ENCODE measurements at regions not wholly inside any gene's neighbourhood (a gene's known extent, or its start where the extent isn't known, plus 50 kb on each side); places are given as distances from the start of the nearest gene placed in this dataset.

DNA sequence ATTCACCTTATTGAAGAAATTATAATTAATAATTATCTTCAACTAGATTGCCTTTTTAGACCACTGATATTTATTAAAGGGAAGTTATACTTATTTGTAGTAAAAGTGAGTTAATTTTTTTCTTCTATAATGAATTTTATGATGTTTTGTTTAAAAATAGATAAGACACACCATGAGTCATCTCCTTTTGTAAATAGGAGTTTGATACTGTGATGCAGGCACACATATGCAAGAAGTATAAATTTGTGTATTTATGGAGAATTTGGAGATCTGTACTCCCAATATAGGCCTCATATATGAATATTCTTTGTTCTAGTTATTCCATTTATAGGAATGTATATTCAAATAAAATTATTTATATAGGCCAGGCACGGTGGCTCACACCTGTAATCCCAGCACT is 703.5 kb upstream of the CHAC2 start (continued):
- TF ChIP-seq EZH2 (IDR thresholded peaks at IDR 0.05; ENCODE audit: low read depth, unreplicated experiment) = no peak
- TF ChIP-seq JUNB (IDR thresholded peaks at IDR 0.05; ENCODE audit: unreplicated experiment) = no peak

DNA sequence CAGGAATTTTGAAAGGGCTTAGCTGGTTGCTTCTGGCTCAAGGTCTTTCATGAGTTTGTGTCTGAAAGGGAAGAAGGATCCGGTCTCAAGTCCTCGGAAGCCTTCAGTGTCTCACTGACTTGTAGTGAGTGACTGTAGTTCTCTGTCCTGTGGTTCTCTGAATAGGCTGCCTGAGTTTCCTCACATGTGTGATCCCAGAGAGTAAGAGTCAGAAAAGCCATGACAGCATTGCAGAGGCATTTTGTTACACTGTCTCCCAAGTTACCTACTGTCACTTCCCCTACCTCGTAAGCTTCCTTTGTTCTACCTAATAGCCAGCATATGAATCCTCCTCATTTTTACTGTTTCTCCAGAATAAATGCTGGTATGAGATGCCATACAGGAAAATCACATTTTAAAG is 709.1 kb upstream of the CHAC2 start:
- Mint-ChIP-seq H3K27ac (peak overlapping the region; percentile 95), H3K36me3 (ENCODE audit: low read depth) (peaks cover 6% of the 10 kb centered on the region; the same call in 1 of the 3 replicates), H3K27me3 (ENCODE audit: insufficient read depth, low read depth, poor library complexity) (no peaks in the 10 kb centered on the region), H3K9me3 (peaks cover 6% of the 10 kb centered on the region; the same call in 1 of the 3 replicates), H3K4me3 (no peak overlapping the region), H3K4me1 (peaks cover 4% of the 10 kb centered on the region; the same call in 2 of the 3 replicates)
- no peaks in the 10 kb centered on the region for H3F3A ChIP-seq (replicated peaks; ENCODE audit: low read depth)
- TF ChIP-seq POLR2AphosphoS5 (IDR thresholded peaks at IDR 0.05; ENCODE audit: low read depth) (no peak), EZH2phosphoT487 (IDR thresholded peaks at IDR 0.05; ENCODE audit: unreplicated experiment) (no peak), JUNB (IDR thresholded peaks at IDR 0.05; ENCODE audit: unreplicated experiment) (no peak)
- no peaks in the 10 kb centered on the region for H3K4me1 ChIP-seq (ENCODE audit: insufficient read depth)
- no peaks in the 10 kb centered on the region for H3K27me3 ChIP-seq (ENCODE audit: insufficient read depth)
- no peaks in the 10 kb centered on the region for H3K36me3 ChIP-seq (ENCODE audit: insufficient read depth)
- no peaks in the 10 kb centered on the region for H3K9me2 ChIP-seq (ENCODE audit: insufficient read depth)
- H3K4me2 ChIP-seq = no peak overlapping the region
- no peaks in the 10 kb centered on the region for H3K79me2 ChIP-seq (replicated peaks; ENCODE audit: insufficient read depth)
- no peaks in the 10 kb centered on the region for H4K20me1 ChIP-seq (replicated peaks; ENCODE audit: insufficient read depth)
- H3K27ac ChIP-seq (ENCODE audit: low read depth) = no peak overlapping the region
- H2AFZ ChIP-seq = no peak overlapping the region
- DNase-seq (ENCODE audit: low spot score) (peak; percentile 46), ATAC-seq (peak; percentile 86)
- H3K4me3 ChIP-seq = no peak overlapping the region

- ATAC-seq = no peak
- no peaks in the 10 kb centered on the region for H3K79me2 ChIP-seq (replicated peaks; ENCODE audit: insufficient read depth)
- no peak overlapping the region for H3K27ac ChIP-seq (ENCODE audit: low read depth)
- no peaks in the 10 kb centered on the region for H3K36me3 Mint-ChIP-seq (ENCODE audit: low read depth)
- no peaks in the 10 kb centered on the region for H4K20me1 ChIP-seq (replicated peaks; ENCODE audit: insufficient read depth)
- DNase-seq (ENCODE audit: low spot score) = no peak
- H2AFZ ChIP-seq = no peak overlapping the region
- no peaks in the 10 kb centered on the region for H3K9me3 Mint-ChIP-seq
- H3K27ac Mint-ChIP-seq = no peak overlapping the region
- no peak overlapping the region for H3K4me3 ChIP-seq
- H3F3A ChIP-seq (replicated peaks; ENCODE audit: low read depth) = no peaks in the 10 kb centered on the region
- peaks cover 3% of the 10 kb centered on the region; the same call in 1 of the 2 replicates for H3K36me3 ChIP-seq (ENCODE audit: insufficient read depth)
- TF ChIP-seq POLR2AphosphoS5 (IDR thresholded peaks at IDR 0.05; ENCODE audit: low read depth) (no peak), EZH2 (IDR thresholded peaks at IDR 0.05; ENCODE audit: low read depth, unreplicated experiment) (no peak), STAT1 (IDR thresholded peaks at IDR 0.05; ENCODE audit: unreplicated experiment) (no peak), CREB1 (CRISPR knock-in tag; IDR thresholded peaks at IDR 0.05; ENCODE audit: low read depth) (no peak), ZNF331 (CRISPR knock-in tag; IDR thresholded peaks at IDR 0.05; ENCODE audit: low read depth) (no peak), EZH2phosphoT487 (IDR thresholded peaks at IDR 0.05; ENCODE audit: unreplicated experiment) (no peak)
- TF ChIP-seq, protein P1, sequence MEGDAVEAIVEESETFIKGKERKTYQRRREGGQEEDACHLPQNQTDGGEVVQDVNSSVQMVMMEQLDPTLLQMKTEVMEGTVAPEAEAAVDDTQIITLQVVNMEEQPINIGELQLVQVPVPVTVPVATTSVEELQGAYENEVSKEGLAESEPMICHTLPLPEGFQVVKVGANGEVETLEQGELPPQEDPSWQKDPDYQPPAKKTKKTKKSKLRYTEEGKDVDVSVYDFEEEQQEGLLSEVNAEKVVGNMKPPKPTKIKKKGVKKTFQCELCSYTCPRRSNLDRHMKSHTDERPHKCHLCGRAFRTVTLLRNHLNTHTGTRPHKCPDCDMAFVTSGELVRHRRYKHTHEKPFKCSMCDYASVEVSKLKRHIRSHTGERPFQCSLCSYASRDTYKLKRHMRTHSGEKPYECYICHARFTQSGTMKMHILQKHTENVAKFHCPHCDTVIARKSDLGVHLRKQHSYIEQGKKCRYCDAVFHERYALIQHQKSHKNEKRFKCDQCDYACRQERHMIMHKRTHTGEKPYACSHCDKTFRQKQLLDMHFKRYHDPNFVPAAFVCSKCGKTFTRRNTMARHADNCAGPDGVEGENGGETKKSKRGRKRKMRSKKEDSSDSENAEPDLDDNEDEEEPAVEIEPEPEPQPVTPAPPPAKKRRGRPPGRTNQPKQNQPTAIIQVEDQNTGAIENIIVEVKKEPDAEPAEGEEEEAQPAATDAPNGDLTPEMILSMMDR (conservative IDR thresholded peaks at IDR 0.05; ENCODE audit: low read depth in 2 of 2) = no peak
- TF ChIP-seq, protein P2, sequence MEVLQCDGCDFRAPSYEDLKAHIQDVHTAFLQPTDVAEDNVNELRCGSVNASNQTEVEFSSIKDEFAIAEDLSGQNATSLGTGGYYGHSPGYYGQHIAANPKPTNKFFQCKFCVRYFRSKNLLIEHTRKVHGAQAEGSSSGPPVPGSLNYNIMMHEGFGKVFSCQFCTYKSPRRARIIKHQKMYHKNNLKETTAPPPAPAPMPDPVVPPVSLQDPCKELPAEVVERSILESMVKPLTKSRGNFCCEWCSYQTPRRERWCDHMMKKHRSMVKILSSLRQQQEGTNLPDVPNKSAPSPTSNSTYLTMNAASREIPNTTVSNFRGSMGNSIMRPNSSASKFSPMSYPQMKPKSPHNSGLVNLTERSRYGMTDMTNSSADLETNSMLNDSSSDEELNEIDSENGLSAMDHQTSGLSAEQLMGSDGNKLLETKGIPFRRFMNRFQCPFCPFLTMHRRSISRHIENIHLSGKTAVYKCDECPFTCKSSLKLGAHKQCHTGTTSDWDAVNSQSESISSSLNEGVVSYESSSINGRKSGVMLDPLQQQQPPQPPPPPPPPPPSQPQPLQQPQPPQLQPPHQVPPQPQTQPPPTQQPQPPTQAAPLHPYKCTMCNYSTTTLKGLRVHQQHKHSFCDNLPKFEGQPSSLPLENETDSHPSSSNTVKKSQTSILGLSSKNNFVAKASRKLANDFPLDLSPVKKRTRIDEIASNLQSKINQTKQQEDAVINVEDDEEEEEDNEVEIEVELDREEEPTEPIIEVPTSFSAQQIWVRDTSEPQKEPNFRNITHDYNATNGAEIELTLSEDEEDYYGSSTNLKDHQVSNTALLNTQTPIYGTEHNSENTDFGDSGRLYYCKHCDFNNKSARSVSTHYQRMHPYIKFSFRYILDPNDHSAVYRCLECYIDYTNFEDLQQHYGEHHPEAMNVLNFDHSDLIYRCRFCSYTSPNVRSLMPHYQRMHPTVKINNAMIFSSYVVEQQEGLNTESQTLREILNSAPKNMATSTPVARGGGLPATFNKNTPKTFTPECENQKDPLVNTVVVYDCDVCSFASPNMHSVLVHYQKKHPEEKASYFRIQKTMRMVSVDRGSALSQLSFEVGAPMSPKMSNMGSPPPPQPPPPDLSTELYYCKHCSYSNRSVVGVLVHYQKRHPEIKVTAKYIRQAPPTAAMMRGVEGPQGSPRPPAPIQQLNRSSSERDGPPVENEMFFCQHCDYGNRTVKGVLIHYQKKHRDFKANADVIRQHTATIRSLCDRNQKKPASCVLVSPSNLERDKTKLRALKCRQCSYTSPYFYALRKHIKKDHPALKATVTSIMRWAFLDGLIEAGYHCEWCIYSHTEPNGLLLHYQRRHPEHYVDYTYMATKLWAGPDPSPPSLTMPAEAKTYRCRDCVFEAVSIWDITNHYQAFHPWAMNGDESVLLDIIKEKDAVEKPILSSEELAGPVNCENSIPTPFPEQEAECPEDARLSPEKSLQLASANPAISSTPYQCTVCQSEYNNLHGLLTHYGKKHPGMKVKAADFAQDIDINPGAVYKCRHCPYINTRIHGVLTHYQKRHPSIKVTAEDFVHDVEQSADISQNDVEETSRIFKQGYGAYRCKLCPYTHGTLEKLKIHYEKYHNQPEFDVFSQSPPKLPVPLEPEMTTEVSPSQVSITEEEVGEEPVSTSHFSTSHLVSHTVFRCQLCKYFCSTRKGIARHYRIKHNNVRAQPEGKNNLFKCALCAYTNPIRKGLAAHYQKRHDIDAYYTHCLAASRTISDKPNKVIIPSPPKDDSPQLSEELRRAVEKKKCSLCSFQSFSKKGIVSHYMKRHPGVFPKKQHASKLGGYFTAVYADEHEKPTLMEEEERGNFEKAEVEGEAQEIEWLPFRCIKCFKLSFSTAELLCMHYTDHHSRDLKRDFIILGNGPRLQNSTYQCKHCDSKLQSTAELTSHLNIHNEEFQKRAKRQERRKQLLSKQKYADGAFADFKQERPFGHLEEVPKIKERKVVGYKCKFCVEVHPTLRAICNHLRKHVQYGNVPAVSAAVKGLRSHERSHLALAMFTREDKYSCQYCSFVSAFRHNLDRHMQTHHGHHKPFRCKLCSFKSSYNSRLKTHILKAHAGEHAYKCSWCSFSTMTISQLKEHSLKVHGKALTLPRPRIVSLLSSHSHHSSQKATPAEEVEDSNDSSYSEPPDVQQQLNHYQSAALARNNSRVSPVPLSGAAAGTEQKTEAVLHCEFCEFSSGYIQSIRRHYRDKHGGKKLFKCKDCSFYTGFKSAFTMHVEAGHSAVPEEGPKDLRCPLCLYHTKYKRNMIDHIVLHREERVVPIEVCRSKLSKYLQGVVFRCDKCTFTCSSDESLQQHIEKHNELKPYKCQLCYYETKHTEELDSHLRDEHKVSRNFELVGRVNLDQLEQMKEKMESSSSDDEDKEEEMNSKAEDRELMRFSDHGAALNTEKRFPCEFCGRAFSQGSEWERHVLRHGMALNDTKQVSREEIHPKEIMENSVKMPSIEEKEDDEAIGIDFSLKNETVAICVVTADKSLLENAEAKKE (CRISPR knock-in tag; IDR thresholded peaks at IDR 0.05) = no peak
- no peaks in the 10 kb centered on the region for H3K27me3 Mint-ChIP-seq (ENCODE audit: insufficient read depth, low read depth, poor library complexity)
- no peaks in the 10 kb centered on the region for H3K27me3 ChIP-seq (ENCODE audit: insufficient read depth)
- H3K9me2 ChIP-seq (ENCODE audit: insufficient read depth) = no peaks in the 10 kb centered on the region
- H3K4me1 ChIP-seq (ENCODE audit: insufficient read depth) = no peaks in the 10 kb centered on the region
- no peak overlapping the region for H3K4me2 ChIP-seq
- peaks cover 4% of the 10 kb centered on the region; the same call in 2 of the 3 replicates for H3K4me1 Mint-ChIP-seq
- no peak overlapping the region for H3K4me3 Mint-ChIP-seq
These were observed 713.7 kb upstream of the CHAC2 start for GRCh38 chr2:53053937-53054336.

Data from GM23338 (cell line).